ENCODE measurements at regions not wholly inside any gene's neighbourhood (a gene's known extent, or its start where the extent isn't known, plus 50 kb on each side); places are given as distances from the start of the nearest gene placed in this dataset.

DNA sequence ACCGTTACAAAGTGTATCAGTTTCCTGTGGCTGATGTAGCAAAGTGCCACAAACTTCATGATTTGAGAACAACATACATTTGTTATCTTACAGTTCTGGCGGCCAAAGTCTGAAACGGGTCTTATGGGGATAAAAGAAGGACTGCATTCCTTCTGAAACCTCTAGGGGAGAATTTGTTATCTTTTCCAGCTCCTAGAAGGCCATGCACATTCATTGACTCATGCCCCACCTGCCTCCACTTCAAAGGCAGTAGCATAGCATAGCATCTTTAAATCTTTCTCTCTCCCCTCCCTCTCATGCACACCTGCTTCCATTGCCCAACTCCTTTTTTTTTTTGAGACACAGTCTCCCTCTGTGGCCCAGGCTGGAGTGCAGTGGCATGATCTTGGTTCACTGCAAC lies 190.7 kb upstream of the DYNLRB2 start:
- no peak overlapping the region for H3K9ac ChIP-seq (ENCODE audit: low read depth, low read length)
- H3K4me2 ChIP-seq (ENCODE audit: low read length) = no peak overlapping the region
- H3K36me3 ChIP-seq (ENCODE audit: insufficient read depth, low read length) = no peaks in the 10 kb centered on the region
- no peaks in the 10 kb centered on the region for H3K27me3 ChIP-seq (ENCODE audit: control insufficient read depth, insufficient read depth, low read length)
- H3K9me3 ChIP-seq (replicated peaks; ENCODE audit: low read length) = no peaks in the 10 kb centered on the region
- H3K4me1 ChIP-seq (ENCODE audit: control insufficient read depth, insufficient read depth, low read length) = no peaks in the 10 kb centered on the region
- no peak overlapping the region for H3K4me3 ChIP-seq (ENCODE audit: low read length)

- H3K4me1 ChIP-seq (ENCODE audit: control insufficient read depth, insufficient read depth, low read length) = no peaks in the 10 kb centered on the region
- H3K4me2 ChIP-seq (ENCODE audit: low read length) = no peak overlapping the region
- H3K27me3 ChIP-seq (ENCODE audit: control insufficient read depth, insufficient read depth, low read length) = no peaks in the 10 kb centered on the region
- no peak overlapping the region for H3K9ac ChIP-seq (ENCODE audit: low read depth, low read length)
- H3K36me3 ChIP-seq (ENCODE audit: insufficient read depth, low read length) = no peaks in the 10 kb centered on the region
- no peaks in the 10 kb centered on the region for H3K9me3 ChIP-seq (replicated peaks; ENCODE audit: low read length)
- H3K4me3 ChIP-seq (ENCODE audit: low read length) = no peak overlapping the region
Measured at GRCh38 chr16:80347900-80348299, 192.9 kb upstream of the DYNLRB2 start.

DNA sequence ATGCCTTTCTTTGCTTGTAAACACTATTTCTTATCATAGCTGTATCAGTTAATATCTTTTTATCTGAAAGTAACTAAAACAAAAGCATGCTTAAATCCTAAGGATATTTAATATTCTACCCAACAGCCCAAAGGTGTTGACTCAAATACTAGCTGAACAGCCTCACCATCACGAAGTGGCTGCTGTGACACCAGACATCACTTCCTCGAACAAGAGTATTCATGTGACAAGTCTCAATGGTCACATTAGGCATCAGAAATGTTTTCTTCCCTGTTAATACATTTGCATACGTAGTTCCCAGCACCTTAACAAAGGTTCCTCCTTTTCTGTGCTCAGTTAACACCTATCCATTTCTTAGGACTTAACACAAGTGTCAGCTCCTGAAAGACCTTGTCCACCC lies 193.8 kb upstream of the DYNLRB2 start:
- Histone ChIP-seq H3K36me3 (ENCODE audit: insufficient read depth, low read length) (no peaks in the 10 kb centered on the region), H3K27me3 (ENCODE audit: control insufficient read depth, insufficient read depth, low read length) (no peaks in the 10 kb centered on the region), H3K4me2 (ENCODE audit: low read length) (no peak overlapping the region), H3K9ac (ENCODE audit: low read depth, low read length) (no peak overlapping the region), H3K4me1 (ENCODE audit: control insufficient read depth, insufficient read depth, low read length) (no peaks in the 10 kb centered on the region), H3K4me3 (ENCODE audit: low read length) (no peak overlapping the region), H3K9me3 (replicated peaks; ENCODE audit: low read length) (no peaks in the 10 kb centered on the region)

DNA sequence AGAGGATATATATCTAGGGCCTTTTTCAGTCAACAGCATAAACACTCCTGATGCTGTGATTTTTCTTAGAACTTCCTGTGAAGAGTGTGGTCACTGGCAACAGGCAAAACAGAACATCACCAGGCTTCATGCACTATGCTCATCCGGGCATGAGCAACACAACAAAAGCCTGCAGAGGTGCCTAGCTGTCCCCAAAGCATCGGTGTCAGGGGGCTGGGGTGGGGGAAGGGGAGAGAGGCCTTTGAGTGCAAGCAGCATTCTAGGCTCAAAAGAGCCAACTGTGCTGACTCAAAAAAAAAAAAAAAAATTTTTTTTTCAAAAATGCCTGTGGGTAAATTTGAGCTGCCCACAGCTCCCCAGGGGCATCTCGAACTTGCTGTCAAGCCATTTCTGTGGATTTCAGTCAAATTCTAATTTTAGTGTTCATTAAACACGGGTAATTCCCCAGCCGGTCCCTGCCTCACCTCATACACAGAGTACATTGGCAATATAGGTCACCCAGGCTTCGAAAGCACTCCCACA lies 194.6 kb upstream of the DYNLRB2 start:
- H3K9ac ChIP-seq (ENCODE audit: low read depth, low read length) = no peak overlapping the region
- H3K4me3 ChIP-seq (ENCODE audit: low read length) = no peak overlapping the region
- no peaks in the 10 kb centered on the region for H3K9me3 ChIP-seq (replicated peaks; ENCODE audit: low read length)
- no peaks in the 10 kb centered on the region for H3K27me3 ChIP-seq (ENCODE audit: control insufficient read depth, insufficient read depth, low read length)
- H3K4me2 ChIP-seq (ENCODE audit: low read length) = no peak overlapping the region
- no peaks in the 10 kb centered on the region for H3K36me3 ChIP-seq (ENCODE audit: insufficient read depth, low read length)
- H3K4me1 ChIP-seq (ENCODE audit: control insufficient read depth, insufficient read depth, low read length) = no peaks in the 10 kb centered on the region

DNA sequence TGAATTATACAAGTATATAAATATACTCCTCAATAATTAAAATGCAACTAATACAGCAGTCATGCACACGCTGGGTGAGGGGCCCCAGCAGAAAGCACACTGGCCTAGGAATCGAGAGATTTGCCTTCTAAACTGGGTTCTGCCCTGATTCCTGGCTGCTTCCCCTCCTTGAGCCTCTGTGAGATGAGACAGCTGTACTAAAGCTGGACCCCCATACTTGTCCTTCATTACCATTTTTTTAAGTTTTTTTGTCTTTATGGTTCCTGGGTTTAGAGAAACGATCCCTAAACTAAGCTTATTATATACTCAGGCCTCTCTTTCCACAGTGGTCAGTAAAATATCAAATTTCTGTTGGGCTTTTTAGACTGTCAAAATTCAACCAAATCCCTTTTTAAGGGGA lies 195.1 kb upstream of the DYNLRB2 start:
- no peak overlapping the region for H3K4me3 ChIP-seq (ENCODE audit: low read length)
- no peaks in the 10 kb centered on the region for H3K4me1 ChIP-seq (ENCODE audit: control insufficient read depth, insufficient read depth, low read length)
- no peak overlapping the region for H3K9ac ChIP-seq (ENCODE audit: low read depth, low read length)

DNA sequence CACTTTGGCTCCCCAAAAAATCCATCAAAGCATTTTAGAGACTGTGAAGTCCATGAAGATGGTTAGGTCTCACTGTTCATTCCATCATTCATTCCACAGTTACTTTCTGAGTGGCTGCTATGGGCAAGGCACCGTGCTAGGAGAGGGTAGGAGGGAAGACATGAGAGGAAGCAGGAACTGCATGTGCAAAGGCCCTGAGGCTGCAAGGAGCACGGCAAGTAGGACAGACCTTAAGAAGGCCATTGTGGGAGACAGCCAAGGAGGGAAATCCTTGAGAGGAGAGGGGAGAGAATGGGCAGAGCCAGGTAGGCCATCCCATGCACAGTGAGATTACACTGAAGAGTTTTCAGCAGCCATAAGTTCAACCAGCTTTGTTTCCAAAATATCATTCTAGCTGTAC lies 196.2 kb upstream of the DYNLRB2 start:
- H3K9ac ChIP-seq (ENCODE audit: low read depth, low read length) = no peak overlapping the region
- no peaks in the 10 kb centered on the region for H3K9me3 ChIP-seq (replicated peaks; ENCODE audit: low read length)
- no peak overlapping the region for H3K4me3 ChIP-seq (ENCODE audit: low read length)
- no peak overlapping the region for H3K4me2 ChIP-seq (ENCODE audit: low read length)
- H3K27me3 ChIP-seq (ENCODE audit: control insufficient read depth, insufficient read depth, low read length) = peaks cover 6% of the 10 kb centered on the region
- H3K4me1 ChIP-seq (ENCODE audit: control insufficient read depth, insufficient read depth, low read length) = no peaks in the 10 kb centered on the region
- no peaks in the 10 kb centered on the region for H3K36me3 ChIP-seq (ENCODE audit: insufficient read depth, low read length)

More for the DNA sequence above, 195.1 kb upstream of the DYNLRB2 start:
- H3K9me3 ChIP-seq (replicated peaks; ENCODE audit: low read length) = no peaks in the 10 kb centered on the region
- H3K36me3 ChIP-seq (ENCODE audit: insufficient read depth, low read length) = no peaks in the 10 kb centered on the region
- peaks cover under 1% of the 10 kb centered on the region for H3K27me3 ChIP-seq (ENCODE audit: control insufficient read depth, insufficient read depth, low read length)
- H3K4me2 ChIP-seq (ENCODE audit: low read length) = no peak overlapping the region

DNA sequence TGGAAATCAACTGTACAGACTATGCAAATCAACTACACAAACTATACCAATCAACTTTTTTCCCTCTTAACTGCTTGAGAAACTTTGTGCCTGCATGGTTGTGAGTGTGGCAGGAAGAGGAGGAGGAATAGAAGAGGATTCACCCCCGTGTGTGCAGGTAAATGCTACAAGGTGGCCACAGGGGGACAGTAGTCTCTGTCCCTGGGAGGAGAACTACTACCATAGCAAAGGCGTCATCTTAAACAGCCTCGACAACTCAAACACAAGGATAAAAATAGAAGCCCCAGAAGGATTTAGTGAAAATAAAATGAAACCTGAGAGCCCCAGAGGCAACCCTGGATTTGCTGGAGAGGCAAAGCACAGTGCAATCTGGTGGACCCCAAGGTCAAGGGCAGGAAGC lies 199.5 kb upstream of the DYNLRB2 start:
- Histone ChIP-seq H3K36me3 (ENCODE audit: insufficient read depth, low read length) (no peaks in the 10 kb centered on the region), H3K4me2 (ENCODE audit: low read length) (no peak overlapping the region)

DNA sequence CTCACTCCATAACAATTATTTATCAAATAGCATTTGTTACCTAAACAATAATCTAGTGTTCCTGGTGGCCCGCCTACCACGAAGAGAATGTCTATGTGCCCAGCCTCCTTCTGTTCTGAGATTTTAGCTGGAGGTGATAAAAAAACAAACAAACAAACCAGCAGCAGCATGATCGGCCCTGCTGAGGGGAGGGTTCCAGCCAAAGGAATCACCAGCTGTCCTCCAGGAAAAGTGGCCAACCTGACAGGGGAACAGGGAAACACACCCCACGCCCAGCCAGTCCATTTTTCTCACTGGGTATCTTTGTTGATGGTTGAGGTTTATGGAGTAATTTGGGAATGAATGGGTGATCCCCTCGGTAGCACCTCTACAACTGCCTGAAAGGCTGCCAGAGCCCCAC lies 203.0 kb upstream of the DYNLRB2 start:
- H3K9me3 ChIP-seq (replicated peaks; ENCODE audit: low read length) = no peaks in the 10 kb centered on the region
- H3K4me3 ChIP-seq (ENCODE audit: low read length) = no peak overlapping the region
- no peak overlapping the region for H3K9ac ChIP-seq (ENCODE audit: low read depth, low read length)
- no peaks in the 10 kb centered on the region for H3K4me1 ChIP-seq (ENCODE audit: control insufficient read depth, insufficient read depth, low read length)
- no peaks in the 10 kb centered on the region for H3K36me3 ChIP-seq (ENCODE audit: insufficient read depth, low read length)
- no peak overlapping the region for H3K4me2 ChIP-seq (ENCODE audit: low read length)
- peaks cover 29% of the 10 kb centered on the region for H3K27me3 ChIP-seq (ENCODE audit: control insufficient read depth, insufficient read depth, low read length)

More for the DNA sequence above, 199.5 kb upstream of the DYNLRB2 start:
- peaks cover 11% of the 10 kb centered on the region for H3K27me3 ChIP-seq (ENCODE audit: control insufficient read depth, insufficient read depth, low read length)
- H3K9ac ChIP-seq (ENCODE audit: low read depth, low read length) = no peak overlapping the region
- no peaks in the 10 kb centered on the region for H3K9me3 ChIP-seq (replicated peaks; ENCODE audit: low read length)
- no peaks in the 10 kb centered on the region for H3K4me1 ChIP-seq (ENCODE audit: control insufficient read depth, insufficient read depth, low read length)
- H3K4me3 ChIP-seq (ENCODE audit: low read length) = no peak overlapping the region

GRCh38 chr16:80330803-80331202 lies 210.0 kb upstream of the DYNLRB2 start:
- no peaks in the 10 kb centered on the region for H3K36me3 ChIP-seq (ENCODE audit: insufficient read depth, low read length)
- H3K4me1 ChIP-seq (ENCODE audit: control insufficient read depth, insufficient read depth, low read length) = no peaks in the 10 kb centered on the region
- no peak overlapping the region for H3K4me3 ChIP-seq (ENCODE audit: low read length)
- no peaks in the 10 kb centered on the region for H3K9me3 ChIP-seq (replicated peaks; ENCODE audit: low read length)
- no peak overlapping the region for H3K9ac ChIP-seq (ENCODE audit: low read depth, low read length)
- peaks cover 29% of the 10 kb centered on the region for H3K27me3 ChIP-seq (ENCODE audit: control insufficient read depth, insufficient read depth, low read length)
- H3K4me2 ChIP-seq (ENCODE audit: low read length) = no peak overlapping the region

- no peak overlapping the region for H3K4me2 ChIP-seq (ENCODE audit: low read length)
- H3K9ac ChIP-seq (ENCODE audit: low read depth, low read length) = no peak overlapping the region
- no peaks in the 10 kb centered on the region for H3K36me3 ChIP-seq (ENCODE audit: insufficient read depth, low read length)
- H3K9me3 ChIP-seq (replicated peaks; ENCODE audit: low read length) = no peaks in the 10 kb centered on the region
- H3K4me1 ChIP-seq (ENCODE audit: control insufficient read depth, insufficient read depth, low read length) = no peaks in the 10 kb centered on the region
- H3K27me3 ChIP-seq (ENCODE audit: control insufficient read depth, insufficient read depth, low read length) = peaks cover 27% of the 10 kb centered on the region
- no peak overlapping the region for H3K4me3 ChIP-seq (ENCODE audit: low read length)
Measured at GRCh38 chr16:80330150-80330549, 210.6 kb upstream of the DYNLRB2 start.

- H3K4me2 ChIP-seq (ENCODE audit: low read length) = no peak overlapping the region
- H3K9me3 ChIP-seq (replicated peaks; ENCODE audit: low read length) = no peaks in the 10 kb centered on the region
- no peak overlapping the region for H3K9ac ChIP-seq (ENCODE audit: low read depth, low read length)
- H3K4me1 ChIP-seq (ENCODE audit: control insufficient read depth, insufficient read depth, low read length) = no peaks in the 10 kb centered on the region
- peaks cover 20% of the 10 kb centered on the region for H3K27me3 ChIP-seq (ENCODE audit: control insufficient read depth, insufficient read depth, low read length)
- no peak overlapping the region for H3K4me3 ChIP-seq (ENCODE audit: low read length)
- no peaks in the 10 kb centered on the region for H3K36me3 ChIP-seq (ENCODE audit: insufficient read depth, low read length)
Measured at GRCh38 chr16:80327740-80328139, 213.1 kb upstream of the DYNLRB2 start.

DNA sequence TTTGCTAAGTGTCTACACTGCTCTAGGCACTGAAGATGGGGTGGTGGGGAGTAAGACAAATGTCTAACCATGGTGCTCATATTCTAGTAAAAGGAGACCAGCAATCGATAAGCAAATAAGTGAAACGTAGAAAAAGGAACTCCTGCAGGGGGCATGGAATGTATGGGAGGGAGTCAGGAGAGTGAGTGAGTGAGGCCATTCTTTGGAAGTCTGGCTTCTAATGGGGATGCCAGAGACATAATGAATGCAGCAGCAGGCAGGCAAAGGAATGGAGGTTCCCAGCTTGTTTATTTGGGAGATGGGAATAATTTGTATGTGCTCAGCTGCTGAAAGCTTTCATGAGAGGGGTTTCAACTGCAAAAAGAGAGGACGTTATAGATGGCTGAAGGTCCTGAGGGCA lies 216.4 kb upstream of the DYNLRB2 start:
- no peaks in the 10 kb centered on the region for H3K9me3 ChIP-seq (replicated peaks; ENCODE audit: low read length)
- H3K9ac ChIP-seq (ENCODE audit: low read depth, low read length) = no peak overlapping the region
- no peaks in the 10 kb centered on the region for H3K4me1 ChIP-seq (ENCODE audit: control insufficient read depth, insufficient read depth, low read length)
- no peaks in the 10 kb centered on the region for H3K36me3 ChIP-seq (ENCODE audit: insufficient read depth, low read length)
- no peak overlapping the region for H3K4me3 ChIP-seq (ENCODE audit: low read length)
- no peak overlapping the region for H3K4me2 ChIP-seq (ENCODE audit: low read length)
- peaks cover 9% of the 10 kb centered on the region for H3K27me3 ChIP-seq (ENCODE audit: control insufficient read depth, insufficient read depth, low read length)
